NCI-H226 (cell line): ENCODE measurements at regions not wholly inside any gene's neighbourhood (a gene's known extent, or its start where the extent isn't known, plus 50 kb on each side); places are given as distances from the start of the nearest gene placed in this dataset.

Experiments used
- DNase-seq: peaks from one replicate; pipeline ENCODE4 v3.0.0-alpha.2; 2015

GRCh38 chr6:84414531-84414930 lies 187.1 kb upstream of the CEP162 start:
- no peak for DNase-seq

GRCh38 chr6:84411060-84411629 lies 183.7 kb upstream of the CEP162 start:
- peak; percentile 53 for DNase-seq

GRCh38 chr6:84409911-84410310 lies 182.5 kb upstream of the CEP162 start:
- DNase-seq: no peak

- DNase-seq: no peak
Measured at GRCh38 chr6:84408028-84408427, 180.6 kb upstream of the CEP162 start.

- DNase-seq: no peak
Measured at GRCh38 chr6:84403545-84403944, 176.1 kb upstream of the CEP162 start.

- no peak for DNase-seq
Measured at GRCh38 chr6:84399003-84399402, 171.6 kb upstream of the CEP162 start.

- no peak for DNase-seq
Measured at GRCh38 chr6:84392261-84392660, 164.8 kb upstream of the CEP162 start.

- DNase-seq: no peak
Measured at GRCh38 chr6:84390851-84391250, 163.4 kb upstream of the CEP162 start.

GRCh38 chr6:84390334-84390733 lies 162.9 kb upstream of the CEP162 start:
- no peak for DNase-seq

- no peak for DNase-seq
Measured at GRCh38 chr6:84379142-84379541, 151.7 kb upstream of the CEP162 start.

- no peak for DNase-seq
Measured at GRCh38 chr6:84372290-84372689, 144.8 kb upstream of the CEP162 start.

GRCh38 chr6:84371681-84372080 lies 144.2 kb upstream of the CEP162 start:
- DNase-seq: no peak

GRCh38 chr6:84362193-84362821 lies 134.9 kb upstream of the CEP162 start:
- no peak for DNase-seq

GRCh38 chr6:84361372-84362192 lies 134.1 kb upstream of the CEP162 start:
- no peak for DNase-seq

- no peak for DNase-seq
Measured at GRCh38 chr6:84360039-84360438, 132.6 kb upstream of the CEP162 start.

- no peak for DNase-seq
Measured at GRCh38 chr6:84358581-84358980, 131.1 kb upstream of the CEP162 start.

- no peak for DNase-seq
Measured at GRCh38 chr6:84357631-84358030, 130.2 kb upstream of the CEP162 start.

- DNase-seq: no peak
Measured at GRCh38 chr6:84356907-84357306, 129.5 kb upstream of the CEP162 start.

- DNase-seq: no peak
Measured at GRCh38 chr6:84353459-84354423, 126.3 kb upstream of the CEP162 start.

- no peak for DNase-seq
Measured at GRCh38 chr6:84350397-84350796, 123.0 kb upstream of the CEP162 start.

GRCh38 chr6:84349542-84349941 lies 122.1 kb upstream of the CEP162 start:
- DNase-seq: no peak

GRCh38 chr6:84348801-84349200 lies 121.4 kb upstream of the CEP162 start:
- no peak for DNase-seq

GRCh38 chr6:84346372-84346771 lies 118.9 kb upstream of the CEP162 start:
- no peak for DNase-seq
